GM20000 (cell line): ENCODE measurements at regions not wholly inside any gene's neighbourhood (a gene's known extent, or its start where the extent isn't known, plus 50 kb on each side); places are given as distances from the start of the nearest gene placed in this dataset.

Experiments
- DNase-seq: peaks from one replicate; pipeline ENCODE4 v3.0.0; 2012; ENCODE audit warnings: low spot score
- TF ChIP-seq, protein P1 (sequence below): IDR thresholded peaks from 2 replicates; pipeline ENCODE4 v1.5.1; 2012; ENCODE audit warnings: mild to moderate bottlenecking, control low read depth; ENCODE audit errors: extremely low read depth, missing control alignments

DNA sequence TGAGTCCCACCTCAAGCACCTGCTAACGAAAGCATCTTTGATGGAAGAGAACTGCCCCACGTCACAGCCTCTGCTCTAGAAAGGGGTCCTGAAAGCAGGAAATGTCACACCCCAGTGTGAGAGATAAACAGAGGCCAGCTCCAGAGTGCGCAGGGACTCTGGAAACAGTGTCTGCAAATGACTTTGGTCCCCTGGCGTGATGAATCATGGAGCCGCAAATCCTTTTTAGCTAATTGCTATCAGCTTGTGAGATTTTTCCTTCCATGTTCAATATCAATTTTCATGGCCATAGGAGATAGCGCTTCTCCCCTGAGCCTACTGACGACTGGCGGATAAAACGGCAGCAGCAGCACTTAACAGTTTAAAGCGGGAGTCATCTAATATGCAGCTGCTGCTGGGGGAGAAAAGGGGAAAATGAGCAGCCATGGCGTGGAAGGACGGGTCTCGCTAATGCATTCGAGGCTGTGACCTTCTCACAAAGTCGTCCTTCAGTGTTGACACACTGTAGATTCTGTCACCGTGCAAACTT lies 209.6 kb upstream of the IRX1 start:
- no peak for DNase-seq
- TF ChIP-seq, protein P1, sequence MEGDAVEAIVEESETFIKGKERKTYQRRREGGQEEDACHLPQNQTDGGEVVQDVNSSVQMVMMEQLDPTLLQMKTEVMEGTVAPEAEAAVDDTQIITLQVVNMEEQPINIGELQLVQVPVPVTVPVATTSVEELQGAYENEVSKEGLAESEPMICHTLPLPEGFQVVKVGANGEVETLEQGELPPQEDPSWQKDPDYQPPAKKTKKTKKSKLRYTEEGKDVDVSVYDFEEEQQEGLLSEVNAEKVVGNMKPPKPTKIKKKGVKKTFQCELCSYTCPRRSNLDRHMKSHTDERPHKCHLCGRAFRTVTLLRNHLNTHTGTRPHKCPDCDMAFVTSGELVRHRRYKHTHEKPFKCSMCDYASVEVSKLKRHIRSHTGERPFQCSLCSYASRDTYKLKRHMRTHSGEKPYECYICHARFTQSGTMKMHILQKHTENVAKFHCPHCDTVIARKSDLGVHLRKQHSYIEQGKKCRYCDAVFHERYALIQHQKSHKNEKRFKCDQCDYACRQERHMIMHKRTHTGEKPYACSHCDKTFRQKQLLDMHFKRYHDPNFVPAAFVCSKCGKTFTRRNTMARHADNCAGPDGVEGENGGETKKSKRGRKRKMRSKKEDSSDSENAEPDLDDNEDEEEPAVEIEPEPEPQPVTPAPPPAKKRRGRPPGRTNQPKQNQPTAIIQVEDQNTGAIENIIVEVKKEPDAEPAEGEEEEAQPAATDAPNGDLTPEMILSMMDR = no peak

DNA sequence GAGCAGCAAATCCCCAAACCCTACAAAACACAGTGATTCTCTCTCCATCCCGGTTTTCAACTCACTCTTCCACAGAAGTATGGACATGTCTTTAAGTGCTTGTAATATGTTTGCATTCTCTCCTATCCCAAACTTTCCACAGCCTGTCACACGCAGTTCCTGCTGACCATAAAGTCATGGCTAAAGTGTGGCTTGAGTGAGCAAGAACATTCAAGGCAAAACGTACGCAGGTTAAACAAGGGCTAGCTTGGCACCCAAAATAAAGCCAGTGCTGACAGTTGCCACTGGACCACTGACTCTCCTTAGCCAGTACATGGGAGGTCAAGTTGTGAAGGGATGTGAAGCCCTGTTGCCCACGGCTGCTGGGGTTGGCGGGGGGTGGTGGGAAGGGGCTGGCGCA lies 211.1 kb upstream of the IRX1 start:
- DNase-seq = no peak
- TF ChIP-seq, protein P1 = no peak

DNA sequence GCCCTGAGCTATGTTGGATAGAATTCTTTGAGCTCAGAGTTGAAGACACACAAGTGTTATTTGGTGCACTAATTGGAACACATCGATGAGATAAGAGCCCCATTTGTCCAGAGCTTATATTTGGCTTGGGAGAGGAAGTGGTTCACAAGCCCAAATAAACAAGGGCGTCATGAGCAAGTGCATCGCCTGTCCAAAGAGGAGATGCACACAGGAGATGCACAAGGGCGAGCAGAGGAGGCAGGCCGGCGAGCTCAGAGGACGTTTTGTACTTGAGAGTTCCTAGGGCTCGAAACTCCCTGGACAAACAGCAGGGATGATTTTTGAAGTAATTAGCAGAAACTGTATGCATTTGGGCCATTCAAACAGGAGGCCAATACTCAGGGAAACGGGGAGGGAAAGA lies 212.8 kb upstream of the IRX1 start:
- TF ChIP-seq, protein P1 = no peak
- no peak for DNase-seq

DNA sequence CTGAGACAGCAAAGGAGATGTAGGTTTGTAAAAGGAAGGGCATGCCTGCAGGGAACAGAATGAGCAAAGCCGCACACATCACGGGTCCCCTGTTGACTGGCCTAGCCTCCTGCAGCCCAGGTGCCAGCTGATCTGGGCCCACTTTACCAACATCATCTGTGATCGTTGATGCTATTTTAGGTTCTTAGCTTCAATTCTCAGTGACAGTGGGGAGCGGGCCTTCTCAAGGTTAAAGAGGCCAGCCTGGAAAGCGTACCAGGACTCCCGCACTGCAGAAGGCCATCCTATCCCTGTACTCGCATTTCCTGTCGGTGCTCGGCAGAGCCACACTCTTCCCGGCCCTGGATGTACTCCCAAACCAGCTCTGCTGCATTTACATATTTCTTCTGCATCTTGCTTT lies 213.5 kb upstream of the IRX1 start:
- TF ChIP-seq, protein P1 = no peak
- no peak for DNase-seq

DNA sequence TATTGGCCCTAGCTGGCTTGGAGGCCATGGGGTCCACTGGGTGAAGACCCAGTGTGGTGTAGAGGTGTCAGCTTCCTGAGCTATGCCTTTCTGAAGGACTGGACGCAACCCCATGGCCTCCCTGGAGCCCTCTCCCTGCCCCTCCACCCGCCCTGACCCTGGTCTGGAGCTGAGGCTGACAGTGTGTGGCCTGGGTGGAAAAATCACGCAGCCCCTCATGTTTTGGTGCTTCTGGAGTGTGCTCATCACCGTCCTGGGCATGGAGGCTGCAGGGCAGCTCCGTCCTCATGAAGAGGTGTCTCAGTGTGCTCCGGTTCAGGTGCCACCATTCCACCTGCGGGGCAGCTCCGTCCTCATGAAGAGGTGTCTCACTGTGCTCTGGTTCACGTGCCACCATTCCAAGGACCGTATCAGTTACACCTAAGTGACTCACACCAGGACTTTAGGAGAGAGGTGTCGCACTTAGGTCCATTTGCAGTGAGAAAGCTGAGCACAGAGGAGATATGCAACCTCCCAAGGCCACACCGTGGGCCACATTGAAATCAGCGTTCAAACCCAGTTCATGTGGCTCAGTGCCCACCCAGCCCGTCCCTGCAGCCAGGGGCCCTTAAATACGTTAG lies 214.3 kb upstream of the IRX1 start:
- DNase-seq = no peak
- TF ChIP-seq, protein P1 = no peak

DNA sequence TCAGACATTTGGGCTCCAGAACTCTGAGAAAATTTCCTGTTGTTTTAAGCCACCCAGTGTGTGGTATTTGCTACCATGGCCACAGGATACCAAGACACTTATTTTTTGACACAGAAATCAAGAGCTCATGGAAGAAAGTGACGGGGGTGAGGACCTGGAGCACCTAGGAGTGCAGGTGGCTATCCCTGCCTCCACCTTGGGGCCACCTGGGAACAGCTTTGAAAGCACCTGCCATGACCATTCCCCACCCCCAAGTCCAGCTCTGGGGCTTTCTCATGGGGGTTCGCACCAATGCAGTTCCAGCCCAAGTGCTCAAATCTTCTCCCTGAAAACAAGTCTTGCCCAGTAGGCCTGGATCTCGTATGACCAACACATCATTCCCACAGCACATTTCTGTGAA lies 214.9 kb upstream of the IRX1 start:
- TF ChIP-seq, protein P1 = no peak
- no peak for DNase-seq

DNA sequence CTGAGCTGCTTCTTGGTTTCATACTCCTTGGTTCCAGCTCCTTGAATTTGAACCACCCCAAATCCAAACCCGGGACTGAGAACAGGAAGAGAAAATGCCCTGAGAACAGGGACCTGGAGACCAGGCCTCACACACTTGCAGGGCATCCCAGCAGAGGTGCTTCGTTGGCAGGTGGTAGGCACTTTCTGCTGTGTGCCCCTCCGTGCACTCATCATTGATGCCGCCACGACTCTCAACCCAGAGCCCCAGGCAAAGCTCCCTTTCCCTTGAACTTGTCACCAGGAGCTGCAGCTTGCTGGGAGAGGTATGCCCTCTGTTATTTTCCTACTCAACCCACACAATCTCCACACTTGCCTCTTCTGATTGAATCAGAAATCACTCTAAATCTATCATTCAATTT lies 217.8 kb upstream of the IRX1 start:
- TF ChIP-seq, protein P1 = no peak
- DNase-seq = no peak
